ENCODE measurements at regions not wholly inside any gene's neighbourhood (a gene's known extent, or its start where the extent isn't known, plus 50 kb on each side); places are given as distances from the start of the nearest gene placed in this dataset.
"Not testable (repeated sequence)": the region's sequence is repeated elsewhere in the genome, so short reads cannot be mapped to it uniquely, and the experiment has no call there.

DNA sequence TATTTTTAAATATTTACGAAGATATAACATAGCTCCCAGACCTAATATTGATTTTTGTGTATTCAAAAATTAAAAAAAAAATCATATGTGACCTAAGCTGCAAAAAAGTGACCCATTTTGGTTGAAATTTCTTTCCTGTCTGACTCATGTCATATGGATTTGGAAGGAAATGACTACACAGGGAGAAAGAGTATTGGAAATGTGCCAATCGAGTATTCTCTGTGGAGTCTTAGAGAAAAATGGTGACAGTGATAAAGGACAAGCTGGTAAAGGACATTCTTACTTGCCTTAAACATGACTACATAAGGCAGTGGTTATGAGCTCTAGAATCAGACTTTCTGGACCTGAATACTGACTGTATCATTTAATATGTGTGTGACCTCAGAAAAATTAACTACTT, 262.9 kb upstream of the PTPRD start:
- Histone ChIP-seq H3K79me2 (ENCODE audit: control insufficient read depth, insufficient read depth, low read length) (no peaks in the 10 kb centered on the region), H3K4me3 (replicated peaks in 1 of 3; ENCODE audit: insufficient read depth in 1 of 3, low read depth in 1 of 3, low read length in 3 of 3) (no peak overlapping the region), H3K4me1 (ENCODE audit: control insufficient read depth, extremely low read depth, insufficient read depth, low read length) (peaks cover 16% of the 10 kb centered on the region), H3K36me3 (ENCODE audit: control insufficient read depth in 2 of 2, extremely low read depth in 1 of 2, insufficient read depth in 2 of 2, low read length in 2 of 2) (no peaks in the 10 kb centered on the region), H3K9ac (replicated peaks; ENCODE audit: extremely low read depth, insufficient read depth, low read length) (peak overlapping the region; percentile 47), H4K20me1 (replicated peaks; ENCODE audit: control insufficient read depth, extremely low read depth, insufficient read depth, low read length) (no peaks in the 10 kb centered on the region), H3K9me1 (replicated peaks; ENCODE audit: control insufficient read depth, extremely low read depth, insufficient read depth, low read length) (no peaks in the 10 kb centered on the region), H3K4me2 (ENCODE audit: insufficient read depth, low read length) (peak overlapping the region; percentile 85), H2AFZ (ENCODE audit: low read depth, low read length) (peak overlapping the region; percentile 64), H3K9me3 (replicated peaks; ENCODE audit: control insufficient read depth, insufficient read depth, low read length) (no peaks in the 10 kb centered on the region), H3K27me3 (ENCODE audit: control insufficient read depth in 2 of 2, insufficient read depth in 2 of 2, low read length in 2 of 2) (no peaks in the 10 kb centered on the region), H3K27ac (ENCODE audit: insufficient read depth, low read depth, low read length) (peak overlapping the region; percentile 77)
- ChIA-PET CTCF (interaction anchor here (0.7 to 2.0 kb wide), 3 partner anchors 15 to 21 kb away, joined by 3 to 15 read pairs (median 3); no protein-coding TSS in a partner anchor), POLR2A (no interaction called here)
- no TSS peak for BruUV-seq (replicated peaks)
- FAIRE-seq: peak; percentile 82
- dilution Hi-C loops (cut with MboI; ENCODE audit: extremely low pct_ligation_motif_present, low sequenced_read_pairs) (no loop called here), intact Hi-C loops (cut with micrococcal nuclease) (loop anchor here (1.0 to 5.0 kb wide), 2 partner anchors 29 to 608 kb away; no protein-coding TSS in a partner anchor)
- DNase-seq (ENCODE audit: low read depth, low spot score): peak; percentile 84
- TF ChIP-seq POLR2AphosphoS5 (IDR thresholded peaks at IDR 0.05; ENCODE audit: insufficient read depth, low read depth, low read length): peak; percentile 61
- TF ChIP-seq MYC (IDR thresholded peaks at IDR 0.05; ENCODE audit: low read depth, low read length): no peak
- TF ChIP-seq POLR2A (IDR thresholded peaks at IDR 0.05; ENCODE audit: low read depth, low read length): no peak
- TF ChIP-seq EZH2 (IDR thresholded peaks at IDR 0.05; ENCODE audit: borderline replicate concordance, low read depth, low read length, severe bottlenecking): no peak
- TF ChIP-seq FOS (IDR thresholded peaks at IDR 0.05; ENCODE audit: borderline replicate concordance, insufficient read depth, low read length): peak; percentile 73
- TF ChIP-seq, protein P1, sequence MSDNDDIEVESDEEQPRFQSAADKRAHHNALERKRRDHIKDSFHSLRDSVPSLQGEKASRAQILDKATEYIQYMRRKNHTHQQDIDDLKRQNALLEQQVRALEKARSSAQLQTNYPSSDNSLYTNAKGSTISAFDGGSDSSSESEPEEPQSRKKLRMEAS (IDR thresholded peaks at IDR 0.05; ENCODE audit: insufficient read depth, insufficient read length): no peak
- TF ChIP-seq JUN (IDR thresholded peaks at IDR 0.05; ENCODE audit: borderline replicate concordance, insufficient read depth, insufficient read length, low read depth): peak; percentile 86

DNA sequence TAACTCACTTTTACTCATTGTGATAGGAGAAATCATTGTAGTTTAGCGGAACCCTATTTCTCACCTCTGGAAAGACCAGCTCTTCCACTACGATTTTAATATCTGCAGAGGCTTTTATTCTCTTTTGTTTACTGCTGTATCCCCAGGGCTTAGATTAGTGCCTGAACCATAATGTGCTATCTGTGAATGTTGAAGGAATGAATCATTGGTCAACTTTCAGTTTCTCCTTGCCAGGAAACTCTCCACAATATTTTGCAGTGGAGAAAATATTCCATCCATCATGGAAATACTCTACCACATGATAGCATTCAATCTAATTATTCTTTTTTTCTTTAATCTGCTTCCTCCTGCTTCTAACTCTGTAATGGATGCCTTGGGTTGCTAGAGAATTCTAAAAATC, 263.5 kb upstream of the PTPRD start:
- Histone ChIP-seq H3K9me1 (replicated peaks; ENCODE audit: control insufficient read depth, extremely low read depth, insufficient read depth, low read length) (no peaks in the 10 kb centered on the region), H3K9ac (replicated peaks; ENCODE audit: extremely low read depth, insufficient read depth, low read length) (peak overlapping the region; percentile 47), H4K20me1 (replicated peaks; ENCODE audit: control insufficient read depth, extremely low read depth, insufficient read depth, low read length) (no peaks in the 10 kb centered on the region), H3K27me3 (ENCODE audit: control insufficient read depth in 2 of 2, insufficient read depth in 2 of 2, low read length in 2 of 2) (no peaks in the 10 kb centered on the region), H3K4me3 (replicated peaks in 1 of 3; ENCODE audit: insufficient read depth in 1 of 3, low read depth in 1 of 3, low read length in 3 of 3) (no peak overlapping the region), H3K4me2 (ENCODE audit: insufficient read depth, low read length) (peak overlapping the region; percentile 85), H2AFZ (ENCODE audit: low read depth, low read length) (peak overlapping the region; percentile 33), H3K27ac (ENCODE audit: insufficient read depth, low read depth, low read length) (peak overlapping the region; percentile 77), H3K79me2 (ENCODE audit: control insufficient read depth, insufficient read depth, low read length) (no peaks in the 10 kb centered on the region), H3K9me3 (replicated peaks; ENCODE audit: control insufficient read depth, insufficient read depth, low read length) (no peaks in the 10 kb centered on the region), H3K36me3 (ENCODE audit: control insufficient read depth in 2 of 2, extremely low read depth in 1 of 2, insufficient read depth in 2 of 2, low read length in 2 of 2) (no peaks in the 10 kb centered on the region), H3K4me1 (ENCODE audit: control insufficient read depth, extremely low read depth, insufficient read depth, low read length) (peaks cover 16% of the 10 kb centered on the region)
- intact Hi-C loops (cut with micrococcal nuclease) (loop anchor here (1.0 to 5.0 kb wide), 2 partner anchors 28 to 609 kb away; no protein-coding TSS in a partner anchor), dilution Hi-C loops (cut with MboI; ENCODE audit: extremely low pct_ligation_motif_present, low sequenced_read_pairs) (no loop called here)
- TSS peak; percentile 90 for BruUV-seq (replicated peaks)
- no peak for TF ChIP-seq POLR2A (IDR thresholded peaks at IDR 0.05; ENCODE audit: low read depth, low read length)
- peak; percentile 46 for TF ChIP-seq FOS (IDR thresholded peaks at IDR 0.05; ENCODE audit: borderline replicate concordance, insufficient read depth, low read length)
- DNase-seq (ENCODE audit: low read depth, low spot score) (peak; percentile 71), FAIRE-seq (no peak)
- POLR2A ChIA-PET: no interaction called here
- CTCF ChIA-PET: interaction anchor here (0.7 to 2.0 kb wide), 3 partner anchors 16 to 22 kb away, joined by 3 to 15 read pairs (median 3); no protein-coding TSS in a partner anchor

DNA sequence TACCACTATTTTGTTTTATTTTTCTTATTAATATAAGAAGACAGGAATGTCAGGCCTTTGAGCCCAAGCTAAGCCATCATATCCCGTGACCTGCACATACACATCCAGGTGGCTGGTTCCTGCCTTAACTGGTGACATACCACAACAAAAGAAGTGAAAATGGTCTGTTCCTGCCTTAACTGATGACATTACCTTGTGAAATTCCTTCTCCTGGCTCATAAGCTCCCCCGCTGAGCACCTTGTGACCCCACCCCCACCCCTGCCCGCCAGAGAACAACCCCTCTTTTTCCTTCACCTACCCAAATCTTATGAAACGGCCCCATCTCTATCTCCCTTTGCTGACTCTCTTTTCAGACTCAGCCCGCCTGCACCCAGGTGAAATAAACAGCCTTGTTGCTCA, 277.5 kb upstream of the PTPRD start:
- CTCF ChIA-PET; H3K4me2 ChIP-seq (ENCODE audit: insufficient read depth, low read length); FAIRE-seq; POLR2A ChIA-PET; DNase-seq (ENCODE audit: low read depth, low spot score); intact Hi-C loops (cut with micrococcal nuclease); H3K4me1 ChIP-seq (ENCODE audit: control insufficient read depth, extremely low read depth, insufficient read depth, low read length); H2AFZ ChIP-seq (ENCODE audit: low read depth, low read length); dilution Hi-C loops (cut with MboI; ENCODE audit: extremely low pct_ligation_motif_present, low sequenced_read_pairs); H3K79me2 ChIP-seq (ENCODE audit: control insufficient read depth, insufficient read depth, low read length); H4K20me1 ChIP-seq (replicated peaks; ENCODE audit: control insufficient read depth, extremely low read depth, insufficient read depth, low read length); H3K27me3 ChIP-seq (ENCODE audit: control insufficient read depth in 2 of 2, insufficient read depth in 2 of 2, low read length in 2 of 2); H3K27ac ChIP-seq (ENCODE audit: insufficient read depth, low read depth, low read length); H3K9me1 ChIP-seq (replicated peaks; ENCODE audit: control insufficient read depth, extremely low read depth, insufficient read depth, low read length); H3K9ac ChIP-seq (replicated peaks; ENCODE audit: extremely low read depth, insufficient read depth, low read length); H3K9me3 ChIP-seq (replicated peaks; ENCODE audit: control insufficient read depth, insufficient read depth, low read length); H3K36me3 ChIP-seq (ENCODE audit: control insufficient read depth in 2 of 2, extremely low read depth in 1 of 2, insufficient read depth in 2 of 2, low read length in 2 of 2); BruUV-seq (replicated peaks); H3K4me3 ChIP-seq (replicated peaks in 1 of 3; ENCODE audit: insufficient read depth in 1 of 3, low read depth in 1 of 3, low read length in 3 of 3): not testable (repeated sequence)
